ENCODE measurements at regions not wholly inside any gene's neighbourhood (a gene's known extent, or its start where the extent isn't known, plus 50 kb on each side); places are given as distances from the start of the nearest gene placed in this dataset.

- TF ChIP-seq TBP (IDR thresholded peaks at IDR 0.05; ENCODE audit: low read depth, low read length) = peak; percentile 74; the same call in 1 of the 2 replicates
- TF ChIP-seq MAX (IDR thresholded peaks at IDR 0.05) = 0 out of 2 replicates have a peak, but pooled peaks have one; percentile 20
These were observed 57.6 kb upstream of the EZH2 start (continued) for GRCh38 chr7:148941598-148942275.

All from H1 (cell line).